GM12891 (cell line): ENCODE measurements at regions not wholly inside any gene's neighbourhood (a gene's known extent, or its start where the extent isn't known, plus 50 kb on each side); places are given as distances from the start of the nearest gene placed in this dataset.

Experiments used
- POLR2A ChIP-seq: IDR thresholded peaks from 2 replicates; pipeline ENCODE4 v1.6.1; 2011; ENCODE audit warnings: low read depth, low read length, control low read depth
- TAF1 ChIP-seq: IDR thresholded peaks from 2 replicates; pipeline ENCODE4 v1.6.1; 2011; ENCODE audit warnings: low read depth, low read length, control low read depth

- no peak for TF ChIP-seq TAF1
- TF ChIP-seq POLR2A: no peak
Measured at GRCh38 chr17:72591289-72592241, 470.7 kb downstream of the SOX9 start.
